ENCODE measurements at regions not wholly inside any gene's neighbourhood (a gene's known extent, or its start where the extent isn't known, plus 50 kb on each side); places are given as distances from the start of the nearest gene placed in this dataset.
"Not testable (repeated sequence)": the region's sequence is repeated elsewhere in the genome, so short reads cannot be mapped to it uniquely, and the experiment has no call there.

DNA sequence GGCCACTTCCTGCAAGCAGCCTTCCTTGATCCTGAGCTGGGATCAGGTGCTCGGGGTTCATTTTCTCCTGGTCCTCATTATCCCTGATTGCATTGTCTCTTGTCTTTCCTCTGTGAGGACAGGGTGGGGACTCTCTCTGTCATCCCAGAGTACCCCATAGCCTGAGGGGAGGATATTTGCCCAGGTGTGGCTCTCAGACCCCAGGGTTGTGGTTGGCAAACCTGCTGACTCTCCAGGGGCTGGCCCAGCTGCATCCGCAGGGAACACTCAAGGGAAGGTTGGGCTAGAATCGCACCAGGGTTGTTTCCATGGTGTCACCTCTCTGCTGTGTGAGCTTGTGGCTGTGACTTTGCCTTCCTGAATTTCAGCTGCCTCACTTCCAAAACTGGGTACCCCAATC is 276.8 kb upstream of the C1orf174 start:
- H3K27ac ChIP-seq, result no peak overlapping the region
- H3K4me3 ChIP-seq, result no peak overlapping the region
- H3K4me1 ChIP-seq, result no peaks in the 10 kb centered on the region
- WGBS, 2 donors (ENCODE audit: low coverage in 1 of 2), result no CpG with 5 or more reads among the region's 3 CpGs
- no peak for ATAC-seq
- no peak for TF ChIP-seq EP300 (IDR thresholded peaks at IDR 0.05)
- no peaks in the 10 kb centered on the region for H3K9me3 ChIP-seq
- H3K27me3 ChIP-seq, result peaks cover 43% of the 10 kb centered on the region
- H3K36me3 ChIP-seq, result no peaks in the 10 kb centered on the region

DNA sequence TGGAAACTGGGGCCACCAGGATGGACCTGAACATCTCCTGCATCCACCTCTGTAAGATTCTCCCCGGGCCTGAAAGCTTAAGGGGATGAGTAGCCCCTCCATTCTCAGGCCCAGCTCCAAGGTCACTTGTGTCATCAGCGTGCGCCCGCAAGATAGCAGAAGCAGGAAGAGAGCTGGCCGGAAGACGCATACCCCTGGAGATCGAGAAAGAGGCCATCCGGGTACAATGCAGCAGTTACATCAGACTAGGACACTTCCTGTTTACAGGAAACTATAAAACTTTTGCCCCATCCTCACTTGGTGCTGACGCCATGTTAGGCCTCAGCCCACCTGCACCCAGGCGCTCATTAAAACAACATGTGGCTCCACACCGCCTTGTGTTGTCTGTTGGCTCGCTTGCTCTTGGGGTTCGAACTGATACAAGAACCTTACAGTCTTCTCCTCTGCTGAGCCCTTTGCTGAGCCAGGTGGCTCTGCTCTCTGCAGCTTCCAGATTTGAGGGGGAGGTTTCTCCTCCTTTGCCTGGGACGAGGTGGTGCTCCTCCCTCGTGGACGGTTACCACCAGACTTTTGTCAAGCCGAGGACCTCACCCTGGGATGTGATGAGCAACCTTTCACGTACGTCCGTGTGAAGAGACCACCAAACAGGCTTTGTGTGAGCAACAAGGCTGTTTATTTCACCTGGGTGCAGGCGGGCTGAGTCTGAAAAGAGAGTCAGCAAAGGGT is 277.5 kb upstream of the C1orf174 start:
- ATAC-seq, result no peak
- WGBS, 2 donors (ENCODE audit: low coverage in 1 of 2), result 74 to 80% methylated on average over 2 to 7 of the region's 21 CpGs
- H3K27me3 ChIP-seq, result peaks cover 36% of the 10 kb centered on the region

DNA sequence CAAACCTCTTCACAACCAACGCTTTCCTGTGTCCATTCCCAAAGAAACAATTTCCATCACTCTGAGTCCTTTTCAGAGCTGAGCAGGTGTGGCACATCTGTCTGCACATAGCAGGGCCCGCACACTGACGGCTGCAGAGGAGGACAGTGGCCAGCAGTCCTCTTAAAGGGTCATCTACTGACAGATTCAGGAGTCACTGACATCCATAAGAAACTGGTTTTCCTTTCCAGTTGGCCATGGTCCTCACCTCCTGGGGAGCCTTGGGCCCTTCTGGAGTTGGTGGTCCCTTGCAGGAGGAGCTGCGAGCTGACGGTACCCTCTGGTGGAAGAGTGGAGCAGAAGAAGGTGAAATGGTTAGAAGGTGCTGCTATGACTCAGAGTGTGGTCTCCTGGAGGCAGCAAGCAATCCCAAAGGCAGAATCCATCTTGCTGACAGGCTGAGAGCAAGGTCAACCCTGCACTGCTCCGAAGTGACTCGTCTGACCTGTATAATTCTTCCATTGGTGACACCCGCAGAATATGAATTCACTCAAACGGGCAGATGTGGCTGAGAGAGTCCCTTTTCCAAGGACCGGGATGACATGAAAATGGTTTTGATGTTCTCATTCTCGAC is 278.5 kb upstream of the C1orf174 start:
- TF ChIP-seq EP300 (IDR thresholded peaks at IDR 0.05) (no peak), POLR2A (IDR thresholded peaks at IDR 0.05) (no peak), POLR2AphosphoS5 (IDR thresholded peaks at IDR 0.05) (no peak)
- TF ChIP-seq, protein P1, sequence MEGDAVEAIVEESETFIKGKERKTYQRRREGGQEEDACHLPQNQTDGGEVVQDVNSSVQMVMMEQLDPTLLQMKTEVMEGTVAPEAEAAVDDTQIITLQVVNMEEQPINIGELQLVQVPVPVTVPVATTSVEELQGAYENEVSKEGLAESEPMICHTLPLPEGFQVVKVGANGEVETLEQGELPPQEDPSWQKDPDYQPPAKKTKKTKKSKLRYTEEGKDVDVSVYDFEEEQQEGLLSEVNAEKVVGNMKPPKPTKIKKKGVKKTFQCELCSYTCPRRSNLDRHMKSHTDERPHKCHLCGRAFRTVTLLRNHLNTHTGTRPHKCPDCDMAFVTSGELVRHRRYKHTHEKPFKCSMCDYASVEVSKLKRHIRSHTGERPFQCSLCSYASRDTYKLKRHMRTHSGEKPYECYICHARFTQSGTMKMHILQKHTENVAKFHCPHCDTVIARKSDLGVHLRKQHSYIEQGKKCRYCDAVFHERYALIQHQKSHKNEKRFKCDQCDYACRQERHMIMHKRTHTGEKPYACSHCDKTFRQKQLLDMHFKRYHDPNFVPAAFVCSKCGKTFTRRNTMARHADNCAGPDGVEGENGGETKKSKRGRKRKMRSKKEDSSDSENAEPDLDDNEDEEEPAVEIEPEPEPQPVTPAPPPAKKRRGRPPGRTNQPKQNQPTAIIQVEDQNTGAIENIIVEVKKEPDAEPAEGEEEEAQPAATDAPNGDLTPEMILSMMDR (IDR thresholded peaks at IDR 0.05), result no peak
- 63 to 75% methylated on average over 4 to 7 of the region's 11 CpGs for WGBS, 2 donors (ENCODE audit: low coverage in 1 of 2)

More for the DNA sequence above, 277.5 kb upstream of the C1orf174 start:
- no peaks in the 10 kb centered on the region for H3K4me1 ChIP-seq
- no peak overlapping the region for H3K4me3 ChIP-seq
- no peaks in the 10 kb centered on the region for H3K36me3 ChIP-seq
- no peaks in the 10 kb centered on the region for H3K9me3 ChIP-seq
- no peak for TF ChIP-seq POLR2A (IDR thresholded peaks at IDR 0.05)
- no peak for TF ChIP-seq POLR2AphosphoS5 (IDR thresholded peaks at IDR 0.05)
- TF ChIP-seq EP300 (IDR thresholded peaks at IDR 0.05), result no peak
- TF ChIP-seq, protein P1 (IDR thresholded peaks at IDR 0.05), result no peak
- H3K27ac ChIP-seq, result no peak overlapping the region

DNA sequence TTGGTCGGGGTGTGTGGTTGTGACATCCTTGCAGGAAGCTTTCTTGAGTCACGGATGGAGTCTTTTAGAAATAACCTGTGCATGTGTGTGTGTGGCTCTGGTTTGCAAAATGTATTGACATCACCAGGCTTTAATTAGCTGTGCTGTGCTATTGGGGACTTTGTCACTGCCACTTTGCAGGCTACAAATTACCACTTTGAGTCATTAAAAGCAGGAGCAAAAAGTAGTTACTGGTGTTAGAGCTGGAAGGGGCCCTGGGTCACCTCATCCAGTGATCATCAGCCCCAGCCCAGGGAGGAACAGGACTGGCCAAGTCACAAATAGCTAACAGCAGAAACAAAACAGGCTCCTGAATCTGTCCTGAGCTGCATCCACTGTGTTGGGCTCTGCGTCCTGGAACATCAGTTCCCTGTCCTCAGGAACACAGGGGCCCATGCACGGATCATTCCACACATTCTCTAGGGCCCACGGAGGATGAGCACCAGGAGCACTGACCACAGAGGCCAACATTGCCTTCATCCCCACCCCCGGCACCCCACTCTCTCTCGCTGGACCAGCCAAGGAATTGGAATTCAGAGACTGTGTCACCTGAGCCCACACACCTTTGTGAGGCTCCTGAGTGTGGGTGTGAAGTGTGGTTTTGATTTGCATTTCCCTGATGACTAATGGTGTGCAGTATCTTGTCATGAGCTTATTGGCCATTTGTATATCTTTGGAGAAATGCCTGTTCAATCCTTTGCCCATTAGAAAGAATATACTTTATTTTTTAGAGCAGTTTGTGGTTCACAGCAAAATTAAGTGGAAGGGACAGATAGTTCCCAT is 280.1 kb upstream of the C1orf174 start:
- Histone ChIP-seq H3K4me3 (no peak overlapping the region), H3K27ac (no peak overlapping the region), H3K4me1 (no peaks in the 10 kb centered on the region), H3K36me3 (no peaks in the 10 kb centered on the region), H3K27me3 (peaks cover 12% of the 10 kb centered on the region), H3K9me3 (no peaks in the 10 kb centered on the region)
- no peak for TF ChIP-seq EP300 (IDR thresholded peaks at IDR 0.05)
- TF ChIP-seq POLR2A (IDR thresholded peaks at IDR 0.05), result no peak
- no peak for TF ChIP-seq POLR2AphosphoS5 (IDR thresholded peaks at IDR 0.05)
- TF ChIP-seq, protein P1 (IDR thresholded peaks at IDR 0.05), result no peak
- no peak for ATAC-seq
- WGBS, 2 donors (ENCODE audit: low coverage in 1 of 2), result 45% methylated on average over 2 of the region's 7 CpGs; no CpG with 5 or more reads in 1 of the 2 donors

More for the DNA sequence above, 278.5 kb upstream of the C1orf174 start:
- no peaks in the 10 kb centered on the region for H3K4me1 ChIP-seq
- H3K27me3 ChIP-seq, result peaks cover 25% of the 10 kb centered on the region
- H3K27ac ChIP-seq, result no peak overlapping the region
- no peaks in the 10 kb centered on the region for H3K9me3 ChIP-seq
- no peak overlapping the region for H3K4me3 ChIP-seq
- no peak for ATAC-seq
- H3K36me3 ChIP-seq, result no peaks in the 10 kb centered on the region

DNA sequence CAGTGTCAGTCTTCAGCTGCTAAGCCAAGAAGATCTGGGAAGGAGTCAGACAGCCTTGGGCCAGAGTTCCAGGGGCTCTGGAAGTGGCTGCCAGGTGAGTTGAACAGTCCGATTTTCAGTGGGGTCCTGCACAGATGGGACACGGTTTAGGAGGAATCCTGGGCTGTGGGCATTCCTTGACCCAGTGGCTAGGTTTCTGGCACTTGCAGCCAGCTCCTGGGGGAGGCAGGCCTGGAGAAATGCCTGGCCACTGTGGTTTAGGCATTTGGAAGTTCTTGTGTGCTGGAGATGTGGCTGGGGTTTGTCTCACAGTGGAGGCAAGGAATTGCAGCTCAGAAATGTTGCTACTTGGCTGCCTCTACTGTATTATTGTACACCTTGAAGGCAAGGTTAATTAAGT is 286.4 kb upstream of the C1orf174 start:
- WGBS, 2 donors (ENCODE audit: low coverage in 1 of 2), result 79% methylated on average over 2 of the region's 2 CpGs; no CpG with 5 or more reads in 1 of the 2 donors
- H3K36me3 ChIP-seq, H3K27me3 ChIP-seq, ATAC-seq, H3K27ac ChIP-seq, H3K4me3 ChIP-seq, H3K4me1 ChIP-seq: not testable (repeated sequence)
- H3K9me3 ChIP-seq, result peaks cover 0 to 18% (median 0%) of the 10 kb centered on the region in 3 donors
